COLO668 (cell line): ENCODE measurements at regions not wholly inside any gene's neighbourhood (a gene's known extent, or its start where the extent isn't known, plus 50 kb on each side); places are given as distances from the start of the nearest gene placed in this dataset.
"Not testable (repeated sequence)": the region's sequence is repeated elsewhere in the genome, so short reads cannot be mapped to it uniquely, and the experiment has no call there.

ENCODE experiments used
- DNase-seq: peaks from one replicate; lab custom pipeline; 2025; ENCODE audit not compliant: unreplicated experiment; lab: John Stamatoyannopoulos, UW

DNA sequence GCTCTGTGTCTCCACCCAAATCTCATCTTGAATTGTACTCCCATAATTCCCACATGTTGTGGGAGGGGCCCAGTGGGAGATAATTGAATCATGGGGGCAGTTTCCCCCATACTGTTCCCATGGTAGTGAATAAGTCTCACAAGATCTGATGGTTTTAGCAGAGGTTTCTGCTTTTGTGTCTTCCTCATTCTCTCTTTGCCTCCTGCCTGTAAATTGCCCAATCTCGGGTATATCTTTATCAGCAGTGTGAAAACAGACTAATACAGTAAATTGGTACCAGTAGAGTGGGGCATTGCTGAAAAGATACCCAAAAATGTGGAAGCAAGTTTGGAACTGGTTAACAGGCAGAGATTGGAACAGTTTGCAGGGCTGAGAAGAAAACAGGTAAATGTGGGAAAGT is 278.1 kb upstream of the PCDH9 start:
- not testable (repeated sequence) for DNase-seq

DNA sequence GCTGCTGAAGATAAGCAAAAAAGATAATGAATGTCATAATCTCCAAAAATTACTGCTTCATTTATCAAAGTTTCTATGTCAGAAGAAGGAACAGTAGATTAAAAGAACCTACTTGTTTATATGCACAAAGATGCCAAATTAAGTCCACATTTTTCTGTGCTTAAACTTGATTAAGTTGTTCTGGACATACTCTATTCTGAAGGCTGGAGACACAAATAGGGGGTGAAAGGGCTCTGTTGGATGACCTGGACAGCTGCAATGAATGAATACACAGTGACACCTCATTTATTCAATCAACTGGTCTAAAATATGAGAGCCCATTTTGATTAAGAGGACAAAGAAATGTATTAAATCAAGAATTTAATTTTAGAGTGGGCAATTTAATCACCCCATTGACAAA is 276.3 kb upstream of the PCDH9 start:
- no peak for DNase-seq

DNA sequence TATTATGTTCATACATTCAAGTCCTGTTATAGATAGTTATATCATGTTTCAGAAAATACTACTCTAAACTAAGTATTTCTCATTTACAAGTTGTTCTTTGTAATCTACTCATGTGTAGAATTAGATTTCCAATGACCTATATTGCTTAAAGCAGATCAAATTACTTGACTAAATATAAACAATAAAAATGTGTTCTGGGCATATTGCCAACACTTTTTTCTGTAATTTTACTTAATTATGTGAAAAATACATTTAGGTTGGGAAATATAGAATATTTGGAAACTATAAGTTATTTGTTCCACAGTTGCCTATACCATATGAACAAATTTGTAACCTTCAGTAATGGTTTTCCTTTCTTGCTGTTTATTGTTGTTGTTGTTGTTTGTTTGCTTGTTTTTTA is 275.2 kb upstream of the PCDH9 start:
- no peak for DNase-seq

DNA sequence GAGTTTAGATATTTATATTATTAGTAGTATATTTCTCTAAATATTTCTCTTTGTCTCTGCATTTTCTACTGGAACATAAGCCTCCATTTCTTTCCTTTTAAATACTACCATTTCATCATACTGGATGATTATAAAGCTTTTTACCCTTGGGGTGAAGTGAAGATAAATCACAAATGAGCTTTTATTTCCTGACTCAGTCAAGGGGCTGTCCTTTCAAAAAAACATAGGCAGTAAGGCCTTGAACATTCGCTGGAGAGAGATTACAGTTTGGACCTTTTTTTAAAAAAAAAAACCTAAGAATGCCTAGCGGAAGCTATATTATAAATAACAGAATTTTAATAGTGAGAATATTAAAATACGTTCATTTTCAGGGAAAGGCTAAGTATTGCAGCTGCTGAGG is 268.8 kb upstream of the PCDH9 start:
- DNase-seq = no peak

DNA sequence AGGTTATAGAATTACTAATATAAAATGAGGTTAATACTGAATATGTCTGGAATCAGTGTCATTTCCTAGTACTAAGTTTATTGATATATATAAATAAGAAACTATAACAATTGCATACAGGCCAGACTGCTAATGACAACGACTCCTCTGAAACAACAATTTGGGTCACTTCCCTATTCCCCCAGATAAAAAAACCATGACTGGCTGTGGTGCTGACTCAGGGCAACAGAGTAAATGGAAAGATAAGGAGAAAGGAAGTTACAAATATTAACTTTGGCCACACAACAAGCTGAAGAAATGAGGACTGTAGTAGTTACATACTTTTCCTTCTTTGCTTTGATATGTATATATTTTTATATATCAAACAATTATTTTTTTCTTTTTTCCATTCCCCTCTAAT is 263.7 kb upstream of the PCDH9 start:
- no peak for DNase-seq

DNA sequence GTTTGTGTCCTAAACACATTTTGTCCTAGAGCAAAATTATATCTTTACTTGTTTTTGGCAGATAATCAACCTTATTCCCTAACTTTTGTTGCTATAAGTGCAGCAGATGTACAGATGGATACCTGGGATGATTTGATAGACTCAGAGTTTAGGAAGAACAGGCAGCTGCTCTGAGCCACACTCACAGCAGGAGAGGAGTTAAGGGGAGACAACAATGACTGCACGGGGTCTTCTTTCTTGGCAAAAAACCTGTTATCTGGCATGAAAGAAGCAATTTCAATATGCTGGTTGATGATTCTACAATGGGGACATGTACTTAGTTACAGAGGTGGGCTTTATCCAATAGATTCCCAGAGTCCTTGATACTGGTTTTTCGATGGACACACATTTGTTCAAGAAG is 258.9 kb upstream of the PCDH9 start:
- no peak for DNase-seq

DNA sequence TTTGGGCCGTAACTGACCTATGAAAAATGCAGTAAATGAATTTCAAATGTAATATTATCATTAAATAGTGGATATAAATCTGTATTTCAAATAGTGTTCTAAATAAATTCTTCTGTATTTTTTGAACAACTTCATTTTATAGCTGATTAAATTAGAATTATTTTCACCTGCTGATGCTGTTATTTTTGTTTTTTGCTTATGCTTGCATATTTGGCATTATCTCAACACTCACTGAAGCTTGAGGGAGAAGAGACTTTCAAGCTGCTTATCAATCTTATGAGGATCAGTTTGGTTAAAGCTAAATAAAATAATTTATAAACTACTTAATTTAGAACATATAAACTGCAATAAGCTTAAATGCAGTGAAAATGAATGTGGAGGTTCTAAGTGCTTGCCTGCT is 251.3 kb upstream of the PCDH9 start:
- no peak for DNase-seq

DNA sequence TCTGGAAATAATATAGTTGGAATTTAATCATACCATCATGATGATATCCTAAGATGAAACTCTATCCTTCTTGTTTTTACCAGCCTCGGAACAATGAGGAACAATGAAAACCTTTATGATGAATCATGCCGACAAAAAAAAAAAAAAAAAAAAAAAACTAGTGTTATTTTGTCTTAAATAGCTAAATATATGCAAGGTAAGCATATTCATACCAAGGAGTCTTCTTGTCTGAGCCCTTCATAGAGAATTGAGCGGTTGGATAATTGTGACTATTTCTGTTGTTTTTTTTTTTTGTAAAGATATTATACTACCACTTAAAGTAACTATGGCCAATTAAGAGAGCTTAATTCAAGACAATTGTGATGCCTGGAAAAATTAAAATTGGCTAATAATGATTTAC is 244.0 kb upstream of the PCDH9 start:
- DNase-seq = no peak

DNA sequence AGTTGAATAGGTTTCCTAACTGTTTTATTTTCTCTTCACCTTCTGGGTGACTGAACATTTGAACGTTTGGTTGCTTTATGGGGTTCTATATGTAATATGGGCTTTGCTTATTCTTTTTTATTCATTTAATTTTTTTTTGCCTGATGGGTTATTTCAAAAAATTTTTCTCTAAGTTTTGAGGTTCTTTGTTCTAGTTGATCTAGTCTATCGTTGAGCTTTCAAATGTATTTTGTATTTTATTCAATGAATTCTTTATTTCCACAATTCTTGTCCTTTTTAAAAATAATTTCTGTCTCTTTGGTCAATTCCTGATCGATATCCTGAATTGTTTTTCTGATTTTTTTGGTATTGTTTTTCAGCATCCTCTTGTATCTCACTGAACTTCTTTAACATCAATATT is 239.5 kb upstream of the PCDH9 start:
- no peak for DNase-seq

DNA sequence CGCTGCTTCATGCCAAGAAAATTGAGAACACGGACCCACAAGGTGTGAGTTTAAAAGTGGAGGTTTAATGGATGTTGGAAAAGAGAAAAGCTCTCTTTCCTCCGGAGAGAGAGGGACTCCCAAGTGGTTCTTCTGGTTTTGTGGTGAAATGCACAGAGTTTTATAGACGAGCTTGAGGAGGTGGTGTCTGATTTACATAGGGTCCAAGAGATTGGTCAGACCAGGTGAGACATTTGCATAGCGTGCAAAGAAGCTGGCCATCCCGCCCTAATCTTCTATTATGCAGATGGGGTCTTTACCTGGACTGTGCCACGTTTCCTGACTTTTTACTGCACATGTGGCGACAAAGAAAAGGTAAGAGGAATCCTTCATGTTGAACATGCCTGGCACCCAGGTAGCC is 236.4 kb upstream of the PCDH9 start:
- no peak for DNase-seq

DNA sequence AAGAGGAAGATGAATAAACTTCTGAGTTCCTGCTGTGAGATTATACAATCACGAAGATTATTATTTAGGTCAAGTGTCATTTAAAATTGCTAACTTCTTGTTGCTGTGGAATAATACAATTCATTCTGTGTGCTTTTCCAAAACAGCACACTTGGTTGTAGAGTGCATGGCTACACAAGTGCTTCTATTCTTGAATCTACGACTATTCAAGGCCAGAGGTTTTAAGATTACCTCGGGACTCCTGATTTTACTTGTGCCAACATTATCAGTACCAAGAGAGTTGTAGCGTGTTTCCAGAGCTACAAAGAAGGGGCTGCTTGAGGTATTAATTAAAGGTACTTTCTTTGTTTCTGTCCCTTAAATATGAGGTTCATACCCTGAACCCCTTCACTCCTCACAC is 234.0 kb upstream of the PCDH9 start:
- no peak for DNase-seq

DNA sequence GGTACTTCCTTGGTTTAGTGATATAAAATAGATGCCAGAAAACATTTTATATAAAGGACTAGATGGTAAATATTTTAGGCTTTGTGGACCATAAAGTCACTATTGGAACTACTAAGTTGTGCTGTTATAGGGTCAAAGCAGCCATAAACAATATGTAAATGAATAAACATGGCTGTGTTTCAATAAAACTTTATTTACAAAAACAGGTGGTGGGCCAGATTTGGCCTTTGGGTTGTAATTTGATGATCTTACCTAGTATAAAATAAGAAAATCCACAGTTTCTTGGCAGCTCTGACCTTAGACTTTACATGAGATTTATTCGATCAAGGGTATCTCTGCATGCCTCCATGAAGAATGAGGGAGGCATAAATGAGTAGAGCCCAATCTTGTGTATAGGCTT is 232.0 kb upstream of the PCDH9 start:
- DNase-seq = no peak

DNA sequence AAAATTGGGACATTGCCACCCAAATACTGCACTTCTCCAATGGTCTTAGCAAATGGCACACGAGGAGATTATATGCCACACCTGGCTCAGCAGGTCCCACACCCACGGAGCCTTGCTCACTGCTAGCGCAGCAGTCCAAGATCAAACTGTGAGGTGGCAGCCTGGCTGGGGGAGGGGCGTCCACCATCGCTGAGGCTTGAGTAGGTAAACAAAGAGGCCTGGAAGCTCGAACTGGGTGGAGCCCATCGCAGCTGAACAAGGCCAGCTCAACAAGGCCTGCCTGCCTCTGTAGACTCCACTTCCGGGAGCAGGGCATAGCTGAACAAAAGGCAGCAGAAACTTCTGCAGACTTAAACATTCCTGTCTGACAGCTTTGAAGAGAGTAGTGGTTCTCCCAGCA is 222.4 kb upstream of the PCDH9 start:
- DNase-seq = peak; percentile 36

DNA sequence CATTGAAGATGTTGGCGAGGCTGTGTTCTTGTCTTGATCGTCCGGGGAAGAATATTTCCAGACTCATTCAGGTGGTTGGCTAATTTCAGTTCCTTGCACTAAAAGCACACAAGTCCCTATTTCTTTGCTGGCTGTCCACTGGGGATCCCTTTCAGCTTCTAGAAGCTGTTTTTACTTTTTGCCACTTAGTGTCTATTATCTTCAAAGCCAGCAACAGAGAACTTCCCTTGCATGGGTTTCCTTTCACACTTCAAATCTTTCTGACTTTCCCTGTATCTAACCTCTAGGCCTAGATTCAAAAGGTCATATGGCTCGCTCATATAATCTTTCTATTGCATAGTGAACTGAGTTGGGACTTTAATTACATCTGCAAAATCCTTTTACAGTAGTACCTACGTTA is 215.3 kb upstream of the PCDH9 start:
- DNase-seq = no peak

DNA sequence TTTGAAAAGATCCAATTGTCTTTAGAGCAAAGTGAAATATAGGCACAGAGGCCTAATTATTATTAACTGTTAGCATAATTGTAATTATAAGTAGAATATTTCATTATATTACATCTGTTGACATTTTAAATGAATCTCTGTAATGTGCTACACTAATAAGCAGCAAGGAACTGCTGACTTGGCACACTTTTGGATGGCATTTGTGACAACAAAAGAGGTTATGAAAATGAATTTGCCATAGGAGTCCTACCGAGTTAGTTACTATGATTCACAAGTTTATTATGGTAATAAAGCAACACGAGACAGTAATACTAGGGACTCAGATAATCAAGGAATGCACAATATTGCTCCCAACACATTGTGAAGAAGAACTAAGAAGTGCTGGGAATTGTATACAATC is 213.8 kb upstream of the PCDH9 start:
- DNase-seq = no peak

DNA sequence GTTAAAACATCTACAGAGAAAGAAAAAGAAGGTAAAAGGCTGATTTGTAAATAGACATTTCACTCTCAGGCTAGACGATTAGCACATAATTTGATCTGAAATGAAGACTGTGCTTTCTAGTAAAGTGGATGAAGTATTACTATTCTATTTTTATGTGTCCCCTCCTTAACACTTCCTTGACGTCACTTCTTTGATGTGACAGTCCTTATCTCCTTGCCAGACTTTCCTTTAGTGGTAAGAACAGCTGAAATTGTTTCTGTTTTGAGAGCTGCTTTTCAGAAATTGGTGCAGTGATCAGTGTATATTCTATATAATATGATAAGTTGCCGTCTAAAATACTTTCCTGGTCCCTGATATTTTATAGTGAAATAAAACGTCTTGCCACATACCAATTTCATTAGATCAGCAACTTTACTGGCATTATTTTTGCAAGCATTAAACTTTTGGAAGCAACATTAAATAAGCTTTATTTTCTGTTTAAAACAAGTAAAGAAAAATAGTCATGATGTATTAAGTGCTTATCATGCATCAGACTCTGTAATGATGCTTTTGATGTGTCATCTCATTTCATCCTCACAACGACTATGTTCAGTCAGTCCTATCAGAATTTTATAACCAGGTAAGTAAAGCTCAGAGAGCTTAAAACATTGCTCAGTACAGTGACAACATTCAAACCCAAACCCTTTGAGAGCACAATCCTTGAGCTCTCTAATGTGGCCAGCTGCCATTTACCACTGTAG is 210.3 kb upstream of the PCDH9 start:
- no peak for DNase-seq

DNA sequence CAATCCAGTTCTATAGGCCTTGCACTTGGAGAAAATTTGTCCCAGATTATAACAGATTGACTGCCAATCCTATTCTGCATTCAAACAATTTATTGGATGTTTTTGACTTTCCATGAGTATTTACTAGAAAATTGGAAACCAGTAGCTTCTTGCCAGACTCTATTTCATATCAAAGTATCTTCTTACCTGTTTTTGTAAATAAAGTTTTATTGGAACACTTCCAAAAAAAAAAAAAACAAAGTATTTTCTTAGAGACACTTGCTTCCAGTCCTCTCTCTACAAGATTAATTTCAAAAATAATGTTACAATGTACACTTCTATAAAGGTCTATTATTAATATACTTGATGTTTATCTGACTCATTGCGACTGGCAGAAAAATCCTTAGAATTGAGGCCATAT is 209.2 kb upstream of the PCDH9 start:
- DNase-seq = no peak

DNA sequence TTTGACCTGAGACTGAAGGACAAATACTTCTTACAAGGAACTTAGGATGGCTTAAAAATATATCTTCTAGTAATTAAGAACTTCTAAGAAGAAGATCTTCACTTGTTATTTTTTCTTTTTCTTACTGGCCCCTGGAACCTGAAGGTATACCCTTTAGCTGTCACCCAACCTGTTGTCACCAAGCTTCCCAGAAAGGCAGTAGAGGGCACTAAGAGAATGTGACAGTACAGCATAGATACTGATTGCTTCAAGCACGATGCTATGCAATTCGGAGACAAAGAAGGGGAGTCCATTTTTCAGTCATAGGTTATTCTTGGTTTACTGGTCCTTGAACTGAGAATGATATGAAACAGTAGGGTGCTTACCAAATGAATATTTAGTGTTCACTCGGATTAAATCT is 208.3 kb upstream of the PCDH9 start:
- no peak for DNase-seq

DNA sequence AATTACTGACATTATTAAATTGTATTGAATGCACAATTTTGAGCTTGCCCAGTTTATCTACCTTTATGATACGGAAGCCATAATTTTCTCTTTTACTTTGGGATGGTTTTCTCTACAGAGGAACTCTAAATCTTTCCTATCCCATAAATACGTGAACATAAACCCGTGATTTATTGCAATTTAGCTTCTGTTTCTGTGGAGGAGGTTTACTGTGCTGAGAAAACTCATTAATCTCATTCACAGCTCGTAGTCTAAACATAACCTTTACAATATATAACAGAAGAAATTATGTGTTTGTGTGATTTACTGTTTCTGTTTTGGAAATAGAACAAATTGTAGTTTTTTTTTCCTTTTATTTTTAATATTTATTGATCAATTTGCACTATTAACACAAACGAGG is 207.1 kb upstream of the PCDH9 start:
- no peak for DNase-seq

DNA sequence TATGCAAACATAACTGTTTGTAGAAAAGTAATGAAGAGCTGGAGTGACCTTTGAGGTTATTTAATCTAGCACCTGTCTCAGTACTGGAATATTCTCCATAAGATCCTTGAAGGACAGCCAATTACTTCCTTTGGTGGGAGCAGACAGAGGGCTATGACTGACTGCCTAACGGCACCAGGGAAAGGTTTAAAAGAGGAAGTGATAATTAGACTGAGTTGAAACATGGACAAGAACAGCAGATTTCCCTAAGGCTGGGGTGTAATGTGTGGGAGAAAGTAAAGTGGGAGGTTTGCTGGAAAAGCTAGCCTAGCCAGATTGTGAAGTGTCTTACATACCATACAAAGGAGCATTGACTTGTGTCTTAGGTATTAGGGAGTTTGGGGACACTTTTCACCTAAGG is 191.3 kb upstream of the PCDH9 start:
- no peak for DNase-seq

DNA sequence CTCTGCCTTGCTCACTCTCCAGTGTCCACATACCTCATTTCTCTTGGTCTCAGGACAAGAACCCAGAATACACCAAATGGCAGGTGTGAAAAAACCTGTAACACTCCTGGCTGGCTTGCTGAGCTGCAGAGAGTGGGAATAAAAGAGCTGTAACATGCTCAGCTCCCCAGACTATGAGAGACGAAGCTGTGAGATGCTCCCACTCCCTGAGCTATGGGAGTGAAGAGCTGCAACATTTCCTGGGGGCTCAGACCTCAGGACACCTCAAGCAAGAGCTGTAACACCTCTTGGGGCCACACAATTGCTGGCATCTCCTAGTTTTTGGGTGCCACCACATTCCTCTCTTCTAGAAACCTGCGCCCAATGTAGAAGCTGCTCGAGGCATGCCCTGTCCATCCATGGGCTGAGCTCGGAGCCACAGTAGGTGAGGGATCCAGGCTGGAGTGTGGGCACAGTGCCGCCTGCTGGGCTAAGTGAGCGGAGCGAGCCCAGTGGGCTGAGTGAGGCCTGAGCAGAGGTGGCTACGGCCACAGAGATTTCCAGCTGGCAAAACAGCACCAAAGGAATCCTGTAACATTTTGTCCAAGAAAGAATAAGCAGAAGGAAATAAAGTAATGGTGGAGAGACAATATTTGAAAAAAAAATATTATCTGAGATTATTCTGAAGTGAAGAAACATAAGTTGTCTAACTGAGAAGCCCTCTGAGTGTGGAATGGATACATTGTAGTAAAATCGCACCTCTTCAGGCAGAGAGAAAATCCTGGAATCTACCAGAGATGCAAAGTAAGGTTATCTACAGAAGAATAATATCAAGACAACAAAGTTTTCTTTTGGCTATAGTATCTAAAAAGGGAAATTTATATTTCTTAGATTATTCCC is 186.2 kb upstream of the PCDH9 start:
- DNase-seq = peak; percentile 44

DNA sequence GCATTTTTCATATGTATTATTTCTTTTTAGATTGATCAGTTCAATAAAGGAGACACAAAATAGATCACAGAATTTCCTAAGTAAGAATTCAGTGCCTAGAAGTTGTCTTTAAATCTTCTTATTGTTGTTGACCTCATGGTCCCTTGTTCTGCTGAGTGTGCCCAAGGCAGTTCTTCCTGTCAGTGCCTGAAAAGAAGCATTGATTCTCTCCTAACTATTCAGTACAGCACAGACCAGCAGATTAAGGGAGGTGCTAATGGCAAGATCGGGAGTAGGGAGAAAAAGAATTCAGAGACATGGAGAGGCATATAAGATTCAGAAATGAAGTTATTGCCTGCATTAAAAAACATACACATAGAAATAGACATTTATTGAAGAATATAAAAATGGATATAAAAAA is 180.5 kb upstream of the PCDH9 start:
- no peak for DNase-seq

DNA sequence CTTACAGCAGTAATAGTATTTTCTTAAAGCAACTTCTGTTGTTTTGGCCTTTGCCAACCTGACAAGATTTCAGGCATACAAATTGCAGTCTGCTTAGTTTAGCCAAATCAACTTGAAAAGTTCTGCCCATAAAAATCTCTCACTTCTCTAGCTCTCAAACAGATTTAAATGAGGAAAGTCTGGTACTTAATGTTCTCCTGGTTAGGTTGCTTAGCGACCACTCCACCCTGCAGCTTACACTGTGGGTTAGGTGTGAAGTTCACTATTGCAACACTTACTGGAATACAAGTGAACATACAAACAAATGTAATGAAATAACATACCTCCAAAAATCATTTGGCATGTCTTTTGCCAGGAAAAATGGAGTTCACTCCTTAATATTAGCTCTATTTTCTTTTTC is 178.7 kb upstream of the PCDH9 start:
- DNase-seq = no peak
